ENCODE measurements at regions not wholly inside any gene's neighbourhood (a gene's known extent, or its start where the extent isn't known, plus 50 kb on each side); places are given as distances from the start of the nearest gene placed in this dataset.

DNA sequence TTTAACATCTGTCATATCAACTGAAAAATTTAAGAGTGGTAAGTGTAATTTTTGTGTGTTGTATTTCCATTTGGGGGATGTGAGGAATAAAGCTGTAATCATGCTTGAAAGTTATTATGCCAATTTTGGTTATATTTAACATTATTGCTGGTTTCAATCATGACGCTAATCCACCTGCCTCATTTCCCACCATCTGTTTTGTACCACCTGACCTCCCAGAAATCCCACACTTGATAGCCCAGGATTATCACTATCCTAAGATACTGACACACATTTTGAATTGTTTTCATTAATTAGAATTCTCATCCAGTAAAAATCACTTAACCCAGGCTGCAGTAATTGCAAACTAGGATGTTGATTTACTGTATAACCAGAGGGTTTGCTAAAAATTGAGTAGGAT lies 1119.8 kb downstream of the AACS start:
- no peak for DNase-seq (ENCODE audit: low read depth)

- DNase-seq (ENCODE audit: low read depth) = peak; percentile 6
Measured at GRCh38 chr12:126189856-126190255, 1124.6 kb downstream of the AACS start.

- peak; percentile 6 for DNase-seq (ENCODE audit: low read depth)
Measured at GRCh38 chr12:126191031-126191891, 1126.0 kb downstream of the AACS start.

DNA sequence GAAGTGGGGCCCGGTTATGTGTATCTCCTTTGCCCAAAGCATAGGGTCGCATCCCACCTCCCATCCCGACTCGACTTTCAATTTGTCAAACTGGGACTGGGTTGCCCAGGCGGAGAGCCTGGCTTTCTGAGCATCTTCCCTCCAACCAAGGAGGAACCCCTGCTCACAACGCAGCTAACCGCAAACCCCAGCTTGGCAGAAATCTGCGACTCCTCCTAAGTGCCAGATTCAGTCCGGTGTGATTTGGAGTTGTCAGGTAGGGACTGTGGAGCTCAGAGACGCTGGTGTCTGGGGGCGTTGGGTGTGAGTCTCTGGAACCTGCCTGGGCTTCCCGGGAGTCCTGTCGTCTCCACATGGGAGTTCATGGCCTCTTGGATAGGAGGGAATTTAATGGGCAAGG lies 1126.7 kb downstream of the AACS start:
- no peak for DNase-seq (ENCODE audit: low read depth)

- no peak for DNase-seq (ENCODE audit: low read depth)
Measured at GRCh38 chr12:126193190-126193589, 1128.0 kb downstream of the AACS start.

- no peak for DNase-seq (ENCODE audit: low read depth)
Measured at GRCh38 chr12:126196263-126196662, 1131.0 kb downstream of the AACS start.

DNA sequence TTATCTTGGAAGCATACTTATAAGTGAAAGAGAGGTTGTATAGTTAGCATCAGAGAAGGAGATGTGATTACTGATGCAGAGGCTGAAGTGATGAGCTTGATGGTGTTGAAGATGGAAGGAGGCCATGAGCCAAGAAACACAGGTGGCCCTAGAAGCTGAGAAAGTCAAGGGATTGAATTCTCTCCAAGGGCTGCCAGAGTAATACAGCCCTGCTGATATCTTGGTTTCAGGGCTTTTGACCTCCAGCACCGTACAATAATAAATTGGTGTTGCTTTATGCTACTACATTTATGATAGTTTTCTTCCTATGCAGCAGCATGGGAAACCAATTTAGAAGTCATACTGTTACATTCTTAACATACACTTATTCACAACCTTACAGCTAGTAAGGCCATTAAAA lies 1133.3 kb downstream of the AACS start:
- no peak for DNase-seq (ENCODE audit: low read depth)

- no peak for DNase-seq (ENCODE audit: low read depth)
Measured at GRCh38 chr12:126198966-126199692, 1133.9 kb downstream of the AACS start.

- DNase-seq (ENCODE audit: low read depth) = peak; percentile 13
Measured at GRCh38 chr12:126201981-126202537, 1136.8 kb downstream of the AACS start.

- DNase-seq (ENCODE audit: low read depth) = no peak
Measured at GRCh38 chr12:126204326-126204725, 1139.1 kb downstream of the AACS start.

DNA sequence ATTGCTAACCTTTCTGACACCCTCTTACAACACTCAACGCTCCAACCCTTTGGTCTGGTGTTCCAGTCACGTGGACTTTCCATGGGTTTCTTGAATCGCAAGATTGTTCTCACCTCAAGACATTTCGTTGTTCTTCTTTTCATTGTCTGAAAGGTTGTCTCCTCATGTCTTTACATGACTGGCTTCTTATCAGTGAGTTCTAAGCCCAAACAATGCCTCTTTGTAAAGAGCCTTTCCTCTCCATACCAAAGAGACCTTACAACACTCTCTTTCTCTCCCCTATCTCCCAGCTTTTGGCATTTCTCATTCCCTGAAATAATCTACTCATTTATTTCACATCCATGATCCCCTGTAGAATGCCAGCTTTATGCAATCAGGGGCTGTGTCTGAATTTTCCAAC lies 1144.8 kb downstream of the AACS start:
- DNase-seq (ENCODE audit: low read depth) = no peak

- DNase-seq (ENCODE audit: low read depth) = no peak
Measured at GRCh38 chr12:126210448-126210847, 1145.2 kb downstream of the AACS start.

GRCh38 chr12:126212824-126213223 lies 1147.6 kb downstream of the AACS start:
- no peak for DNase-seq (ENCODE audit: low read depth)

- DNase-seq (ENCODE audit: low read depth) = no peak
Measured at GRCh38 chr12:126218697-126219096, 1153.5 kb downstream of the AACS start.

DNA sequence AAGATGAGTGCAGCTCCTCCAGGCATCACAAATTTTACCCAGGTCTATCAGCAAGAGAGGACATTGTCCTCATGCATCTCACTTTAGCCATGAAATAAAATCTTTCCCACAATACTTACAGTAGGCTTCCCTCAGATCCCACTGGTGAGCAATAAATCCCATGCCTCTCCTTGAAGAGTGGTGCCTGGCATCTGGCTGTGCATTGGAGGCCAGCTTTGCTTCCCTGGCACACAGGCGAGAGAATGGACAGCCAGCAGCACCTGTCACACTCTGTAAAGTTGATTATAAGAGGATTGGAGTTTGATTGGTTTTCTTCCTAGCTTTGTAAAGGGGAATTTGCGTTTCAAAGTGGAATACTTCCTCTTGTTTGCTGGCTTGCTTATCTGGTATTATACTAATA lies 1153.9 kb downstream of the AACS start:
- no peak for DNase-seq (ENCODE audit: low read depth)

GRCh38 chr12:126219654-126220279 lies 1154.5 kb downstream of the AACS start:
- DNase-seq (ENCODE audit: low read depth) = no peak

DNA sequence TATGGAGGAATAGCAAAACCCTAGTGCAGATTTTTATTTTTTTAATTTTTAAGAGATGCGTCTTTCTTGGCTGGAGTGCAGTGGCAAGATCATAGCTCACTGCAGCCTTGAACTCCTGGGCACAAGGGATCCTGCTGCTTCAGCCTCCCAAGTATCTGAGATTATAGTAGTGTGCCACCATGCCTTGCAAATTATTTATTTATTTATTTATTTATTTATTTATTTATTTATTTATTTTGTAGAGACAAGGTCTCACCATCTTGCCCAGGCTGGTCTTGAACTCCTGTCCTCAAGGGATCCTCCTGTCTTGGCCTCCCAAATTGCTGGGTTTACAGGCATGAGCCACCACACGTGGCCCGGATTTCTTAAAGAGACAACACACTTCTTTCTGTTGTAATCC lies 1158.8 kb downstream of the AACS start:
- no peak for DNase-seq (ENCODE audit: low read depth)

- no peak for DNase-seq (ENCODE audit: low read depth)
Measured at GRCh38 chr12:126228936-126229335, 1163.7 kb downstream of the AACS start.

- DNase-seq (ENCODE audit: low read depth) = no peak
Measured at GRCh38 chr12:126232711-126233110, 1167.5 kb downstream of the AACS start.

DNA sequence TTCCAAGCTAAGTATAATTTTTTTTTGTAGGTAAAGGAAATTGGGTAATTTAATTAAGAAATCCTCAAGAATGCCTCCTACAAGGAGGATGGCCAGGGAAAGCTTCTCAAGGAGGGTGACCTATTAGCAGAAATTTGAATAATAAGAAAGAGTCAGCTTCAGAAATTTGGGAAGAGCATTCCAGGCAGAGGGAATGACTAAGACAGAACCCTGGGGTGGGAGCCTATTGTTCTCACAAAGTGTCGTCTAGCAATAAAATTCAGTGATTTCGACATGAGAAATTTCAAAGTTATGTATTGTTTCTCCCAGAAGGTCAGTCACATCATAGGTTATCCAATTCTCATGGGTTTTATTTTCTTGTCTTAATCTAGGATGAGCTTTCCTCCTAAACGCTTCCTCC lies 1168.4 kb downstream of the AACS start:
- DNase-seq (ENCODE audit: low read depth) = no peak

- no peak for DNase-seq (ENCODE audit: low read depth)
Measured at GRCh38 chr12:126243814-126244440, 1178.7 kb downstream of the AACS start.

- DNase-seq (ENCODE audit: low read depth) = peak; percentile 4
Measured at GRCh38 chr12:126247936-126248335, 1182.7 kb downstream of the AACS start.

Measured in Daoy (cell line).